ENCODE measurements at regions not wholly inside any gene's neighbourhood (a gene's known extent, or its start where the extent isn't known, plus 50 kb on each side); places are given as distances from the start of the nearest gene placed in this dataset.

- no peak for TF ChIP-seq GATA2 (IDR thresholded peaks at IDR 0.05; ENCODE audit: low read depth, low read length)
These were observed 94.0 kb upstream of the HNRNPA3 start for GRCh38 chr2:177118636-177119035.

- no peak for TF ChIP-seq GATA2 (IDR thresholded peaks at IDR 0.05; ENCODE audit: low read depth, low read length)
- TF ChIP-seq GATA3 (IDR thresholded peaks at IDR 0.05; ENCODE audit: low read depth, low read length), result no peak
These were observed 93.5 kb upstream of the HNRNPA3 start for GRCh38 chr2:177119099-177119498.

GRCh38 chr2:177123048-177123447, 89.5 kb upstream of the HNRNPA3 start:
- TF ChIP-seq GATA2 (IDR thresholded peaks at IDR 0.05; ENCODE audit: low read depth, low read length), result no peak
- TF ChIP-seq GATA3 (IDR thresholded peaks at IDR 0.05; ENCODE audit: low read depth, low read length), result no peak

- TF ChIP-seq GATA3 (IDR thresholded peaks at IDR 0.05; ENCODE audit: low read depth, low read length) (no peak), GATA2 (IDR thresholded peaks at IDR 0.05; ENCODE audit: low read depth, low read length) (no peak)
These were observed 88.2 kb upstream of the HNRNPA3 start for GRCh38 chr2:177124371-177124770.

- TF ChIP-seq GATA3 (IDR thresholded peaks at IDR 0.05; ENCODE audit: low read depth, low read length) (no peak), GATA2 (IDR thresholded peaks at IDR 0.05; ENCODE audit: low read depth, low read length) (no peak)
These were observed 84.8 kb upstream of the HNRNPA3 start for GRCh38 chr2:177127821-177128220.

GRCh38 chr2:177129610-177130009, 83.0 kb upstream of the HNRNPA3 start:
- TF ChIP-seq GATA3 (IDR thresholded peaks at IDR 0.05; ENCODE audit: low read depth, low read length) (no peak), GATA2 (IDR thresholded peaks at IDR 0.05; ENCODE audit: low read depth, low read length) (no peak)

GRCh38 chr2:177131858-177132257, 80.7 kb upstream of the HNRNPA3 start:
- TF ChIP-seq GATA3 (IDR thresholded peaks at IDR 0.05; ENCODE audit: low read depth, low read length) (no peak), GATA2 (IDR thresholded peaks at IDR 0.05; ENCODE audit: low read depth, low read length) (no peak)

GRCh38 chr2:177138823-177139222, 73.8 kb upstream of the HNRNPA3 start:
- TF ChIP-seq GATA3 (IDR thresholded peaks at IDR 0.05; ENCODE audit: low read depth, low read length) (no peak), GATA2 (IDR thresholded peaks at IDR 0.05; ENCODE audit: low read depth, low read length) (no peak)

- TF ChIP-seq GATA2 (IDR thresholded peaks at IDR 0.05; ENCODE audit: low read depth, low read length) (no peak), GATA3 (IDR thresholded peaks at IDR 0.05; ENCODE audit: low read depth, low read length) (no peak)
These were observed 70.7 kb upstream of the HNRNPA3 start for GRCh38 chr2:177141866-177142265.

GRCh38 chr2:177143444-177143843, 69.2 kb upstream of the HNRNPA3 start:
- no peak for TF ChIP-seq GATA2 (IDR thresholded peaks at IDR 0.05; ENCODE audit: low read depth, low read length)
- no peak for TF ChIP-seq GATA3 (IDR thresholded peaks at IDR 0.05; ENCODE audit: low read depth, low read length)

GRCh38 chr2:177147093-177147694, 65.4 kb upstream of the HNRNPA3 start:
- no peak for TF ChIP-seq GATA3 (IDR thresholded peaks at IDR 0.05; ENCODE audit: low read depth, low read length)
- no peak for TF ChIP-seq GATA2 (IDR thresholded peaks at IDR 0.05; ENCODE audit: low read depth, low read length)

- TF ChIP-seq GATA3 (IDR thresholded peaks at IDR 0.05; ENCODE audit: low read depth, low read length) (no peak), GATA2 (IDR thresholded peaks at IDR 0.05; ENCODE audit: low read depth, low read length) (no peak)
These were observed 64.7 kb upstream of the HNRNPA3 start for GRCh38 chr2:177147834-177148445.

GRCh38 chr2:177148477-177149154, 64.0 kb upstream of the HNRNPA3 start:
- TF ChIP-seq GATA3 (IDR thresholded peaks at IDR 0.05; ENCODE audit: low read depth, low read length) (no peak), GATA2 (IDR thresholded peaks at IDR 0.05; ENCODE audit: low read depth, low read length) (no peak)

- TF ChIP-seq GATA2 (IDR thresholded peaks at IDR 0.05; ENCODE audit: low read depth, low read length), result no peak
- TF ChIP-seq GATA3 (IDR thresholded peaks at IDR 0.05; ENCODE audit: low read depth, low read length), result no peak
These were observed 63.5 kb upstream of the HNRNPA3 start for GRCh38 chr2:177149155-177149503.

GRCh38 chr2:177153805-177154204, 58.8 kb upstream of the HNRNPA3 start:
- TF ChIP-seq GATA3 (IDR thresholded peaks at IDR 0.05; ENCODE audit: low read depth, low read length) (no peak), GATA2 (IDR thresholded peaks at IDR 0.05; ENCODE audit: low read depth, low read length) (no peak)

All from SH-SY5Y (cell line).